GM21367 (cell line): ENCODE measurements at regions not wholly inside any gene's neighbourhood (a gene's known extent, or its start where the extent isn't known, plus 50 kb on each side); places are given as distances from the start of the nearest gene placed in this dataset.

Experiments used
- ATAC-seq: cut with Tn5 transposase; IDR thresholded peaks from one replicate; pipeline ENCODE4 v1.9.1; 2021; ENCODE audit not compliant: unreplicated experiment

DNA sequence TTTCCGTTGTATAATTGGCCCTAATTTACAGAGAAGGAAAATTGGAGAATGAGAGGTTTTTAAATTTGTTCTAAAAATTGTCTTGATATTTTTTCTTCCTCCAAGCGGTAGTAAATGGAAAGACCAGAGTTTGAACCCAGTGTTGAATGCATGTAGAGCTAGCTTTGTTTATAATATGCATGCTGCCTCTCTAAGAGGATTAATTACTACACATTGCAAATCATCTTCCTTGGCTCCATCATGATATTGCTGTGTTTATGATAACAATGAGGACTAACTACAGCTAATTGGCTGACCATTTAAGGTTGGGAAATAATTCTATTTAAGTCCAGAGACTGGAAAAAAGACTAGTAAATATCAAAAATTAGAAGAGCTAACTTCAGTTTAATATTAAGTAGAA, 338.5 kb downstream of the PLK2 start:
- no peak for ATAC-seq

DNA sequence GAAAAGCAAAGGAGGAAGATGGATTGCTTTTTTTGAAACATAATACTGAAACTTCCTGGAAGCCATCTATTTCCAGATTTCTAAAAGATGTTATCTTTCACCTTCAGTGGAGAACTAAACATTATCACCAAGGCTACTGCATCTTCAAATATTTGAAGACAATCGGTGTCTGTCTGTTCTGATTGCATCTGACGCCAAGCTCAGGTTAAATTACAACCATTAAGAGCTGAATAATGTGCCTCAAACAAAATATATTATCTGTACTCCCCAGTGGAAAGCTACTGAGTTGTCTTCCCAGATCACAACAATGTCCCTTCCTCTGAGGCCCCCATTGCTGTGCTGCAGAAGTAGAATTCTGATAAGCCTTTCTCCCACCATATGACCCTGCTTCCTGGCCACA, 342.3 kb downstream of the PLK2 start:
- ATAC-seq: no peak

GRCh38 chr5:58116346-58116745, 343.5 kb downstream of the PLK2 start:
- no peak for ATAC-seq

- no peak for ATAC-seq
These were observed 344.1 kb downstream of the PLK2 start for GRCh38 chr5:58115811-58116210.

GRCh38 chr5:58114324-58114723, 345.6 kb downstream of the PLK2 start:
- ATAC-seq: no peak

DNA sequence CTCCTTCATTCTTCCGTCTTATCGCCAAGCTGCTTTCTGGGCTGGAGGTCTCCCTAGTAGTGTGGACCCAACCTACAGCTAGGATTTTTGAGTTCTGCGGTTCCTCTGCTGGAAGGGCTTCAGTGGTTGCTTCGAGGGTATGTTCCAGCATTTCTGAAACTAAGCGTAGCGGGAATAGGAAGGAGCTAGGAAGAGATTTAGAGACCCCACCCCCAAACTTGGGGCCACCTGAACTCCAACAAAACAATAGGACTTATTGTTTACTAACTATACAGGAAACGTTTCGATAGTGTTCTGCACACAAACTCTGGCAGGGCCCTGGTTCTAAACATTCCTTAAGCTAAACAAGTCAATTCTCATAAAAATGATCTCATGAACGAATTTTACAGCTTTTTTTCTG, 346.7 kb downstream of the PLK2 start:
- no peak for ATAC-seq

GRCh38 chr5:58108511-58108910, 351.4 kb downstream of the PLK2 start:
- no peak for ATAC-seq

DNA sequence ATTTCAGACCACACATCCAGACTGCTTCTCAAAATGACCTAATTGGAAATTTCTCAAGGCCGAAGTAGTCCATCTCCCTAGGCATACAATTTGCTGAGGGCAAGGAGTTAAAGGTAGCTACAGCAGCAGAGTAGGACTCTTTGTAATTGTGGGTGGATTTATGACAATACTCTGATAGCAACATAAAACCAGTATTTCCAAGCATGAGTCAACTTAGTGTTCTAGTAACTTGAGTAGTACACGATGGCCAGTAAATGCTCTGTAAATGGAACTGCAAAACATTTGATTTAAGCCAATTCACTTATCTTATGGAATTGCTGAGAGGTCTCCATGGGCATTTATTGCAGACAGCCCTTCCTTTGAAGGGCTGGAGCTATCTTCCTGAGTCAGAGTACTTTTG, 352.2 kb downstream of the PLK2 start:
- no peak for ATAC-seq

- ATAC-seq: no peak
These were observed 353.0 kb downstream of the PLK2 start for GRCh38 chr5:58106754-58107410.

- ATAC-seq: no peak
These were observed 354.1 kb downstream of the PLK2 start for GRCh38 chr5:58105836-58106235.

- no peak for ATAC-seq
These were observed 360.6 kb downstream of the PLK2 start for GRCh38 chr5:58099257-58099656.

- no peak for ATAC-seq
These were observed 365.9 kb downstream of the PLK2 start for GRCh38 chr5:58094031-58094430.

DNA sequence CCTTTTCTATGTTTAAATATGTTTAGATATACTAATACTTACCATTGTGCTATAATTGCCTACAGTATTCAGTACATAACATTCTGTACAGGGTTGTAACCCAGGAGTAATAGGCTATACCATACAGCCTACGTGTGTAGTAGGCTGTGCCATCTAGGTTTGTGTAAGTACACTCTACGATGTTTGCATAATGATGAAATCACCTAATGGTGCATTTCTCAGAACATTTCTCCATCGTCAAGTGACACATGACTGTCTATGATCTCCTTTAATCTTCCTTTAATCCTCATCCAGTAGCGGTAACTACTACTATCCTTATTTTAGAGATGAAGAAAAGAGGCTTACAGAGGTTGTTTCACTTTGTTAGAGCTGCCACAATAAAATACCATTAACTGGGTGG, 369.2 kb downstream of the PLK2 start:
- ATAC-seq: no peak

DNA sequence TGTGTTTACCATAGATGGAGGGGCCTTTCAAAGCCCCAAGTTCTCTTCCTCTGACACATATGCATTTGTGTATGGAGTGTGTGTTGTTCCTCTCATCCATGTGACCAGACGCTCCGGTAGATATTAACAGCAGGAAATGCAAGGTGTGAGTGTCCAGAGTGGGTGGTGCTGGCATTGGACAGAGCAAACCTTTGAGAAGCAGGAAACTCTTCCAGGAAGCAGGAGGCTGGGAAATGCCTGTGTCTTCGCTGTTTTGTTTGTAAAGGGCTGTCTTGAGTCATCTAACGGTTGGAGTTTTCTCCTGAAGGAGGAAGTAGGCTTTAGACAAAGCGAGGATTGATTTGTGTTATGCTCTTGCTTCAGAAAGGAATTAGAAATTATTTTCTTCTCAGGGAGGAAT, 370.9 kb downstream of the PLK2 start:
- no peak for ATAC-seq

GRCh38 chr5:58087905-58088304, 372.0 kb downstream of the PLK2 start:
- ATAC-seq: no peak

- ATAC-seq: no peak
These were observed 372.8 kb downstream of the PLK2 start for GRCh38 chr5:58087123-58087522.

GRCh38 chr5:58085800-58086199, 374.1 kb downstream of the PLK2 start:
- ATAC-seq: no peak

GRCh38 chr5:58081435-58081834, 378.5 kb downstream of the PLK2 start:
- ATAC-seq: no peak

DNA sequence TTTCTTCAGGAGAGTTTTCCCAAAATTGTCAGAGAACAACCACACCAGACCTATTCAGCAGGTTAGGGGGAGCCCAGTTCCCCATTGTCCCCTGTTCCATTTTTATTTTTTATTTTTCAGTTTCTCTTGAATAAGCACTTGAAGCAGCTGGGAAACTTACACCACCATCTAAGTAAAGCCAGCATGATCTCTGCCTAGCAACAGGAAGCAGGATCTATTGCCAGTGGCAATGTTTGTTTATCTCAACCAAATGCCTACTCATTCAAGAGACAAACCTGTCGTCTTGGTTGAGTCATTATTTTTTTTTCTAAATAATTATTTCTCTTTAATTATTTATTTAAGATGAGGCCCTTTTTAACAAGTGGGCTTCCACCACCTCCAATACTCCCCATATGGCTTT, 379.3 kb downstream of the PLK2 start:
- no peak for ATAC-seq

DNA sequence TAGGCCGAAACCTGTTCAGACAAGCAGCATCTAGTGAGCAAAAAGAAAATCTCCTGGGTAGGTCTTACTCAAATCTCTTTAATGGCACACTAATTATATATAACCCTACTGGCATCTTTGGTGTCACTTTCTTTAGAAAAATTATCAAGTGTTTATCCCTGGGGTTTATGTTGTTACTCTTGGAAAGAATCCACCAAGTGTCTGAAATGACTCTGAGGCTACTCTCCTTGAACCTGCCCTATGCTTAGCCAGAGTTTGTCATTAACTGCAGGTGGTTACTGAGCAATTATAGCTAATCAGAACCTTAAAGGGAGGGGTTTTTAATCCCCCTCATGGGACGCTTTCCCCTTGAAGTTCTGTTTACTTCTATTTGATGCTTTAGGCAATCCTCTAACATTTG, 381.9 kb downstream of the PLK2 start:
- ATAC-seq: no peak

GRCh38 chr5:58077416-58077815, 382.5 kb downstream of the PLK2 start:
- ATAC-seq: no peak

- ATAC-seq: no peak
These were observed 383.2 kb downstream of the PLK2 start for GRCh38 chr5:58076483-58077257.

DNA sequence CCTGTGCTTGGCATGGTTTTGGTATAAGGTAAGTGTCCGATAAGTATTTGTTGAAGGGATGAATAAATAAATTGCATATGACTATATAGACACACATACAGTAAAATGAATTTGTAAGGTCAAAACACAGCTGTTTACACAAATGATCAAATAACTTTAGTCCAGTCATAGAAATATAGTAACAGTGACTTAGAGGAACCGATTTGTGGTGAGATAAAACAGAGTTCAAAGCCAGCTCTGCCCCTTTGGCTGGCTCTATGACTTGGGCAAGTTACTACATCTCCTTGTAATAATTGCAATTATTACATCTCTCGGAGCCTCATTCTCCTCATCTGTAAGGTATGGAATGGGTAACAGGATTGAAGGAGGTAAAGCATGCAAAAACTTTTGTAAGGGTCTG, 384.0 kb downstream of the PLK2 start:
- no peak for ATAC-seq
